Endometrium (tissue), 2 donors: ENCODE measurements at regions not wholly inside any gene's neighbourhood (a gene's known extent, or its start where the extent isn't known, plus 50 kb on each side); places are given as distances from the start of the nearest gene placed in this dataset.

Source experiments
- FAIRE-seq: peaks from 2 replicates; lab custom pipeline; 2012; peaks lifted over from hg19 to GRCh38; lab: Jason Lieb, UNC
- donor health status: control.
- donor health status: control.

GRCh38 chr20:40319056-40319455 is 370.0 kb downstream of the MAFB start:
- no peak for FAIRE-seq

- FAIRE-seq: no peak
These were observed 371.8 kb downstream of the MAFB start for GRCh38 chr20:40317156-40317790.

GRCh38 chr20:40314278-40314677 is 374.8 kb downstream of the MAFB start:
- peak; percentile 74 for FAIRE-seq

- no peak for FAIRE-seq
These were observed 375.3 kb downstream of the MAFB start for GRCh38 chr20:40313730-40314129.

GRCh38 chr20:40309731-40310130 is 379.3 kb downstream of the MAFB start:
- FAIRE-seq: no peak

GRCh38 chr20:40307997-40308396 is 381.0 kb downstream of the MAFB start:
- FAIRE-seq: no peak

GRCh38 chr20:40307268-40307667 is 381.8 kb downstream of the MAFB start:
- FAIRE-seq: no peak

- FAIRE-seq: no peak
These were observed 383.7 kb downstream of the MAFB start for GRCh38 chr20:40305303-40305702.

- no peak for FAIRE-seq
These were observed 384.9 kb downstream of the MAFB start for GRCh38 chr20:40304119-40304613.

GRCh38 chr20:40294747-40295146 is 394.3 kb downstream of the MAFB start:
- FAIRE-seq: no peak

- FAIRE-seq: no peak
These were observed 394.9 kb downstream of the MAFB start for GRCh38 chr20:40294175-40294574.

- FAIRE-seq: no peak
These were observed 395.3 kb downstream of the MAFB start for GRCh38 chr20:40293740-40294139.

- no peak for FAIRE-seq
These were observed 397.4 kb downstream of the MAFB start for GRCh38 chr20:40291493-40292135.

- FAIRE-seq: no peak
These were observed 401.4 kb downstream of the MAFB start for GRCh38 chr20:40287683-40288082.

- FAIRE-seq: no peak
These were observed 402.0 kb downstream of the MAFB start for GRCh38 chr20:40286975-40287531.

- FAIRE-seq: no peak
These were observed 404.4 kb downstream of the MAFB start for GRCh38 chr20:40284611-40285010.

- no peak for FAIRE-seq
These were observed 405.3 kb downstream of the MAFB start for GRCh38 chr20:40283689-40284088.

GRCh38 chr20:40282941-40283340 is 406.1 kb downstream of the MAFB start:
- no peak for FAIRE-seq

GRCh38 chr20:40282541-40282940 is 406.5 kb downstream of the MAFB start:
- no peak for FAIRE-seq

GRCh38 chr20:40280616-40281015 is 408.4 kb downstream of the MAFB start:
- no peak for FAIRE-seq

GRCh38 chr20:40279390-40279789 is 409.6 kb downstream of the MAFB start:
- peak; percentile 98 for FAIRE-seq

GRCh38 chr20:40278673-40279072 is 410.4 kb downstream of the MAFB start:
- no peak for FAIRE-seq

- no peak for FAIRE-seq
These were observed 412.7 kb downstream of the MAFB start for GRCh38 chr20:40276301-40276700.

- FAIRE-seq: no peak
These were observed 413.3 kb downstream of the MAFB start for GRCh38 chr20:40275738-40276137.
